Fibroblast of skin of abdomen (primary cell): ENCODE measurements at regions not wholly inside any gene's neighbourhood (a gene's known extent, or its start where the extent isn't known, plus 50 kb on each side); places are given as distances from the start of the nearest gene placed in this dataset.
"Not testable (repeated sequence)": the region's sequence is repeated elsewhere in the genome, so short reads cannot be mapped to it uniquely, and the experiment has no call there.

ENCODE experiments used
- DNase-seq: peaks from one replicate; pipeline ENCODE4 v3.0.0-alpha.2; 2013

GRCh38 chr1:230555814-230556213 lies 86.5 kb upstream of the COG2 start:
- no peak for DNase-seq

GRCh38 chr1:230552880-230553279 lies 89.4 kb upstream of the COG2 start:
- DNase-seq, result no peak

GRCh38 chr1:230550945-230551344 lies 91.3 kb upstream of the COG2 start:
- not testable (repeated sequence) for DNase-seq

GRCh38 chr1:230550428-230550827 lies 91.9 kb upstream of the COG2 start:
- no peak for DNase-seq

- DNase-seq, result no peak
Measured at GRCh38 chr1:230549625-230550024, 92.7 kb upstream of the COG2 start.

GRCh38 chr1:230548997-230549396 lies 93.3 kb upstream of the COG2 start:
- DNase-seq, result no peak

GRCh38 chr1:230548357-230548756 lies 93.9 kb upstream of the COG2 start:
- no peak for DNase-seq

GRCh38 chr1:230545181-230545580 lies 97.1 kb upstream of the COG2 start:
- DNase-seq, result no peak

GRCh38 chr1:230544758-230545157 lies 97.5 kb upstream of the COG2 start:
- no peak for DNase-seq

- DNase-seq, result no peak
Measured at GRCh38 chr1:230543085-230543484, 99.2 kb upstream of the COG2 start.

GRCh38 chr1:230542681-230543080 lies 99.6 kb upstream of the COG2 start:
- DNase-seq, result peak; percentile 4

GRCh38 chr1:230542054-230542453 lies 100.2 kb upstream of the COG2 start:
- peak; percentile 72 for DNase-seq

GRCh38 chr1:230541306-230541705 lies 101.0 kb upstream of the COG2 start:
- DNase-seq, result no peak

GRCh38 chr1:230540421-230541155 lies 101.7 kb upstream of the COG2 start:
- no peak for DNase-seq

GRCh38 chr1:230537456-230537855 lies 104.8 kb upstream of the COG2 start:
- no peak for DNase-seq

GRCh38 chr1:230536641-230537155 lies 105.6 kb upstream of the COG2 start:
- no peak for DNase-seq

GRCh38 chr1:230534224-230534623 lies 108.1 kb upstream of the COG2 start:
- no peak for DNase-seq

- DNase-seq, result no peak
Measured at GRCh38 chr1:230531103-230531502, 105.0 kb upstream of the PGBD5 start.

- DNase-seq, result no peak
Measured at GRCh38 chr1:230519246-230519645, 93.1 kb upstream of the PGBD5 start.

- DNase-seq, result no peak
Measured at GRCh38 chr1:230518511-230518910, 92.4 kb upstream of the PGBD5 start.

GRCh38 chr1:230517786-230518185 lies 91.7 kb upstream of the PGBD5 start:
- DNase-seq, result no peak

- DNase-seq, result no peak
Measured at GRCh38 chr1:230517326-230517725, 91.2 kb upstream of the PGBD5 start.

- no peak for DNase-seq
Measured at GRCh38 chr1:230516889-230517288, 90.8 kb upstream of the PGBD5 start.

GRCh38 chr1:230515451-230516145 lies 89.5 kb upstream of the PGBD5 start:
- DNase-seq, result no peak
